K562 (cell line): ENCODE measurements at regions not wholly inside any gene's neighbourhood (a gene's known extent, or its start where the extent isn't known, plus 50 kb on each side); places are given as distances from the start of the nearest gene placed in this dataset.

Source experiments
- ATAC-seq: fragments of 200-7000 bp; cut with Tn5 transposase; 3 replicates; pipeline ENCODE4 v1.9.1; 2020; ENCODE audit warnings: moderate library complexity
- BruUV-seq: library from RNA; stranded (reverse); fragments of 400-500 nt; replicated peaks from 2 replicates; lab custom pipeline; 2021; lab: Mats Ljungman, UMichigan
- CTCF ChIA-PET: fragments of 300-600 bp; formaldehyde crosslinking; extraction: SDS; loops from one replicate; lab custom pipeline; 2021; ENCODE audit warnings: low intra/inter-chr PET ratio; lab: Yijun Ruan, JAX
- POLR2A ChIA-PET: fragments of 300-600, 350-650 bp; sonication (Branson Sonifier 250); formaldehyde crosslinking; extraction: SDS; loops from one replicate; lab custom pipeline; 2021; ENCODE audit warnings: antibody characterized with exemption, inconsistent platforms; lab: Yijun Ruan, JAX
- DNase-seq, 4 experiments: peaks; one replicate each; pipeline versions ENCODE4 v3.0.0 to v3.0.0-alpha.2; 2011 to 2018; ENCODE audit warnings: low spot score in 3 of 4, mixed read lengths in 3 of 4; ENCODE audit errors: extremely low read depth in 1 of 4
- FAIRE-seq: peaks from 2 replicates; lab custom pipeline; 2011; peaks lifted over from hg19 to GRCh38; lab: Jason Lieb, UNC
- H2AFZ ChIP-seq: 2 replicates; pipeline ENCODE4 v1.6.0; 2011; ENCODE audit warnings: low read depth, low read length, control low read depth, inconsistent platforms
- H3K27ac ChIP-seq: fragments of 200-600 bp; 3 replicates; pipeline ENCODE4 v1.8.0; 2011; ENCODE audit warnings: low read depth, mild to moderate bottlenecking, control low read depth, inconsistent platforms, low read length, moderate library complexity, mixed read lengths; ENCODE audit errors: extremely low read depth
- H3K27me3 ChIP-seq, 2 experiments: fragments of 300-600 bp in 1 of 2; 2 replicates in 1 of 2; 3 replicates in 1 of 2; pipeline versions ENCODE4 v1.6.0 to v1.8.0; 2011; ENCODE audit warnings: inconsistent platforms in 2 of 2, low read length in 2 of 2, mild to moderate bottlenecking in 1 of 2, mixed read lengths in 1 of 2, moderate library complexity in 1 of 2; ENCODE audit not compliant: control insufficient read depth in 2 of 2, insufficient read depth in 2 of 2
- H3K36me3 ChIP-seq: fragments of 300-600 bp; 3 replicates; pipeline ENCODE4 v1.8.0; 2011; ENCODE audit warnings: mild to moderate bottlenecking, low read length, inconsistent platforms; ENCODE audit not compliant: control insufficient read depth, insufficient read depth
- H3K4me1 ChIP-seq, 2 experiments: fragments of 200-600 bp in 1 of 2; replicated peaks in 1 of 2; 2 replicates in 1 of 2; 3 replicates in 1 of 2; pipeline versions ENCODE4 v1.5.1 to v1.8.0; 2011; ENCODE audit warnings: inconsistent platforms in 2 of 2, low read length in 2 of 2, mild to moderate bottlenecking in 1 of 2, mixed read lengths in 1 of 2, moderate library complexity in 1 of 2; ENCODE audit not compliant: control insufficient read depth in 2 of 2, insufficient read depth in 2 of 2
- H3K4me2 ChIP-seq: 2 replicates; pipeline ENCODE4 v1.6.1; 2011; ENCODE audit warnings: low read length, control low read depth, inconsistent platforms, mixed read lengths; ENCODE audit not compliant: insufficient read depth
- H3K4me3 ChIP-seq: fragments of 200-600 bp; sonication (generic), shearing (Covaris generic); 2 replicates; pipeline ENCODE4 v1.5.1; 2016; ENCODE audit warnings: control low read depth, inconsistent platforms
- H3K79me2 ChIP-seq: fragments of 200-600 bp; 3 replicates; pipeline ENCODE4 v1.8.0; 2011; ENCODE audit warnings: low read length, inconsistent platforms; ENCODE audit not compliant: control insufficient read depth, insufficient read depth
- H3K9ac ChIP-seq, 2 experiments: 2 replicates each; pipeline versions ENCODE4 v1.6.0 to v1.6.1; 2011; ENCODE audit warnings: low read depth in 2 of 2, low read length in 2 of 2, control low read depth in 1 of 2, inconsistent platforms in 1 of 2, mild to moderate bottlenecking in 1 of 2, mixed read lengths in 1 of 2; ENCODE audit not compliant: insufficient read depth in 1 of 2
- H3K9me1 ChIP-seq: one replicate; pipeline ENCODE4 v1.6.0; 2011; ENCODE audit warnings: inconsistent platforms, mild to moderate bottlenecking, low read length, moderate library complexity; ENCODE audit not compliant: control insufficient read depth, insufficient read depth
- H3K9me3 ChIP-seq: replicated peaks from 2 replicates; pipeline ENCODE4 v1.5.1; 2011; ENCODE audit warnings: low read depth, low read length, inconsistent platforms; ENCODE audit not compliant: control insufficient read depth, insufficient read depth
- H4K20me1 ChIP-seq: replicated peaks from 2 replicates; pipeline ENCODE4 v1.6.1; 2011; ENCODE audit warnings: low read length, inconsistent platforms, mixed read lengths; ENCODE audit not compliant: control insufficient read depth, insufficient read depth
- BRD9 ChIP-seq: fragments of 450-650 bp; IDR thresholded peaks from 2 replicates; pipeline ENCODE4 v1.6.1; 2018; ENCODE audit warnings: low read depth; ENCODE audit not compliant: partially characterized antibody
- CBFA2T3 ChIP-seq: fragments of 450-650 bp; IDR thresholded peaks from 2 replicates; pipeline ENCODE4 v1.6.1; 2017
- GTF2B ChIP-seq: IDR thresholded peaks from 2 replicates; pipeline ENCODE4 v1.6.1; 2011; ENCODE audit not compliant: insufficient read length; ENCODE audit errors: extremely low read depth
- GTF2F1 ChIP-seq: IDR thresholded peaks from 2 replicates; pipeline ENCODE4 v1.6.1; 2011; ENCODE audit warnings: low read depth, low read length, improper control_type of control experiment
- HINFP ChIP-seq: fragments of 450-650 bp; conservative IDR thresholded peaks from 2 replicates; pipeline ENCODE4 v1.6.1; 2016; ENCODE audit warnings: missing genetic modification characterization, low read depth, mild to moderate bottlenecking, control low read depth, missing compliant biosample characterization
- HOXB6 ChIP-seq: fragments of 250-450 bp; sonication (Bioruptor Pico); IDR thresholded peaks from 2 replicates; pipeline ENCODE4 v1.5.1; 2022; ENCODE audit warnings: mild to moderate bottlenecking, borderline replicate concordance
- L3MBTL2 ChIP-seq: fragments of 450-650 bp; IDR thresholded peaks from 2 replicates; pipeline ENCODE4 v1.6.1; 2016; ENCODE audit warnings: mild to moderate bottlenecking, moderate library complexity
- MBD2 ChIP-seq: sonication (generic); IDR thresholded peaks from 2 replicates; pipeline ENCODE4 v1.6.1; 2016; ENCODE audit warnings: low read depth, borderline replicate concordance
- MXI1 ChIP-seq: IDR thresholded peaks from 2 replicates; pipeline ENCODE4 v1.6.1; 2011; ENCODE audit warnings: low read depth, mild to moderate bottlenecking, improper control_type of control experiment, low read length
- NELFE ChIP-seq: IDR thresholded peaks from 2 replicates; pipeline ENCODE4 v1.6.1; 2011; ENCODE audit warnings: mild to moderate bottlenecking; ENCODE audit not compliant: insufficient read depth, insufficient read length
- PHB2 ChIP-seq: fragments of 450-650 bp; IDR thresholded peaks from 2 replicates; pipeline ENCODE4 v1.6.1; 2017; ENCODE audit warnings: low read depth
- RBM34 ChIP-seq: fragments of 200-400 bp; formaldehyde crosslinking; IDR thresholded peaks from 2 replicates; pipeline ENCODE4 v1.6.1; 2018; ENCODE audit warnings: low read length, borderline replicate concordance; ENCODE audit not compliant: insufficient read depth
- RBM39 ChIP-seq: fragments of 200-400 bp; formaldehyde crosslinking; optimal IDR thresholded peaks from 2 replicates; pipeline ENCODE3; 2018; ENCODE audit warnings: low read depth, low read length
- SFPQ ChIP-seq: fragments of 200-400 bp; formaldehyde crosslinking; IDR thresholded peaks from 2 replicates; pipeline ENCODE4 v1.6.1; 2017; ENCODE audit warnings: mild to moderate bottlenecking, low read depth, low read length, moderate library complexity
- SMAD2 ChIP-seq: fragments of 150-350 bp; IDR thresholded peaks from 2 replicates; pipeline ENCODE4 v1.6.1; 2014; ENCODE audit warnings: low read depth, mild to moderate bottlenecking, low read length
- SREBF1 ChIP-seq: fragments of 150-350 bp; IDR thresholded peaks from 2 replicates; pipeline ENCODE4 v1.6.1; 2014; ENCODE audit warnings: antibody characterized with exemption, low read depth, low read length, borderline replicate concordance
- SRF ChIP-seq, 2 experiments: fragments of 250-450, 450-650 bp in 1 of 2; sonication (Bioruptor Pico) in 1 of 2; sonication (generic) in 1 of 2; formaldehyde crosslinking; IDR thresholded peaks; 2 replicates each; pipeline versions ENCODE4 v1.5.0 to v1.5.1; 2020 to 2022; ENCODE audit warnings: mild to moderate bottlenecking in 1 of 2, missing genetic modification reagents in 1 of 2
- TAF9B ChIP-seq: fragments of 450-650 bp; IDR thresholded peaks from 2 replicates; pipeline ENCODE4 v1.6.1; 2018; ENCODE audit warnings: mild to moderate bottlenecking; ENCODE audit not compliant: partially characterized antibody
- ZNF316 ChIP-seq: fragments of 450-650 bp; IDR thresholded peaks from 2 replicates; pipeline ENCODE4 v1.6.1; 2016
- ZNF436 ChIP-seq: fragments of 250-450, 450-650 bp; sonication (Bioruptor Pico); formaldehyde crosslinking; IDR thresholded peaks from 2 replicates; pipeline ENCODE4 v1.7.0; 2020; ENCODE audit warnings: mild to moderate bottlenecking
- ZNF76 ChIP-seq: fragments of 250-450 bp; sonication (Bioruptor Pico); IDR thresholded peaks from 2 replicates; pipeline ENCODE4 v1.4.0; 2020; ENCODE audit warnings: mild to moderate bottlenecking, moderate library complexity, borderline replicate concordance
- ZSCAN29 ChIP-seq: fragments of 450-650 bp; IDR thresholded peaks from 2 replicates; pipeline ENCODE4 v1.6.1; 2017
- WGBS: fragments of 100-300 bp; shearing (Covaris generic); methylation state at CpG from one replicate; pipeline ENCODE4 v1.1.6; 2016; ENCODE audit warnings: low coverage, mixed read lengths; ENCODE audit not compliant: insufficient coverage; ENCODE audit errors: missing lambda C conversion rate; 5-methylcytosine and 5-hydroxymethylcytosine counted together
- in situ Hi-C: fragments of 300-500 bp; cut with MboI; formaldehyde crosslinking; loops from 4 replicates; pipeline ENCODE4 v1.15.0; 2018; ENCODE audit warnings: inconsistent platforms, mixed read lengths
- intact Hi-C: fragments of 100-400 bp; cut with micrococcal nuclease; formaldehyde crosslinking; loops from 2 replicates; pipeline ENCODE4 v1.14.2; 2022

- TF ChIP-seq SFPQ, result no peak
- no peak for TF ChIP-seq ZSCAN29
- TF ChIP-seq BRD9, result no peak
- TF ChIP-seq L3MBTL2, result no peak
- no peak for TF ChIP-seq RBM39
- no peak for TF ChIP-seq HINFP
- no peak for TF ChIP-seq MXI1
- TF ChIP-seq GTF2F1, result no peak
- TF ChIP-seq CBFA2T3, result no peak
- no peak for TF ChIP-seq SMAD2
- TF ChIP-seq, all 486 proteins: peak for 0
Measured at GRCh38 chr4:125497861-125498260, 183.1 kb downstream of the FAT4 start (continued).

- Histone ChIP-seq H3K79me2 (no peaks in the 10 kb centered on the region), H3K36me3 (no peaks in the 10 kb centered on the region), H2AFZ (no peak overlapping the region), H3K4me3 (no peak overlapping the region), H3K9me3 (no peaks in the 10 kb centered on the region), H4K20me1 (no peaks in the 10 kb centered on the region), H3K4me2 (no peak overlapping the region), H3K9ac (no peak overlapping the region), H3K9me1 (no peaks in the 10 kb centered on the region), H3K27me3 (no peaks in the 10 kb centered on the region), H3K27ac (no peak overlapping the region), H3K4me1 (no peaks in the 10 kb centered on the region)
- no TSS peak for BruUV-seq
- ATAC-seq, result no peak
- WGBS, result 0% methylated on average over 1 of the region's 1 CpG
- no peak for FAIRE-seq
- ChIA-PET CTCF (no interaction called here), POLR2A (no interaction called here)
- no peak for DNase-seq
- intact Hi-C loops, result no loop called here
- in situ Hi-C loops, result no loop called here
- TF ChIP-seq MBD2, result no peak
- TF ChIP-seq ZNF76 (CRISPR knock-in tag), result no peak
- TF ChIP-seq TAF9B, result no peak
- TF ChIP-seq ZNF436 (CRISPR knock-in tag), result no peak
- TF ChIP-seq RBM34, result no peak
- TF ChIP-seq SRF (CRISPR knock-in tag; IDR thresholded peaks at IDR 0.05), result no peak
- TF ChIP-seq HOXB6 (CRISPR knock-in tag), result no peak
- no peak for TF ChIP-seq NELFE
- TF ChIP-seq SREBF1, result no peak
- TF ChIP-seq GTF2B, result no peak
- TF ChIP-seq ZNF316, result peak; percentile 58
- no peak for TF ChIP-seq PHB2
Measured at GRCh38 chr4:125498981-125499380, 184.2 kb downstream of the FAT4 start.
